H1 (cell line): ENCODE measurements at regions not wholly inside any gene's neighbourhood (a gene's known extent, or its start where the extent isn't known, plus 50 kb on each side); places are given as distances from the start of the nearest gene placed in this dataset.

ENCODE experiments used
- ATF2 ChIP-seq: IDR thresholded peaks from 2 replicates; pipeline ENCODE4 v1.6.1; 2012; ENCODE audit warnings: low read length, inconsistent platforms
- CTCF ChIP-seq, 3 experiments: IDR thresholded peaks; 1 replicate in 2 of 3; 2 replicates in 1 of 3; pipeline versions ENCODE4 v1.5.1 to v1.6.1; 2011; ENCODE audit warnings: low read length in 3 of 3, mild to moderate bottlenecking in 3 of 3, inconsistent platforms in 2 of 3, low read depth in 1 of 3, moderate library complexity in 1 of 3; ENCODE audit not compliant: insufficient read depth in 1 of 3; ENCODE audit errors: control extremely low read depth in 1 of 3
- EP300 ChIP-seq, 2 experiments: IDR thresholded peaks; 1 replicate in 1 of 2; 2 replicates in 1 of 2; pipeline ENCODE4 v1.6.1; 2011 to 2012; ENCODE audit warnings: low read depth in 2 of 2, low read length in 2 of 2, mild to moderate bottlenecking in 2 of 2, borderline replicate concordance in 1 of 2, inconsistent platforms in 1 of 2, moderate library complexity in 1 of 2
- EZH2 ChIP-seq: fragments of 200-600 bp; sonication (generic); IDR thresholded peaks from 2 replicates; pipeline ENCODE4 v1.7.1; 2012; ENCODE audit warnings: low read depth, mild to moderate bottlenecking, moderate library complexity, low read length, inconsistent platforms; ENCODE audit not compliant: severe bottlenecking
- SIN3A ChIP-seq, 2 experiments: IDR thresholded peaks in 1 of 2; conservative IDR thresholded peaks in 1 of 2; 2 replicates each; pipeline ENCODE4 v1.6.1; 2011 to 2012; ENCODE audit warnings: low read length in 2 of 2, improper control_type of control experiment in 1 of 2, low read depth in 1 of 2, mild to moderate bottlenecking in 1 of 2

- TF ChIP-seq ATF2: no peak
- TF ChIP-seq CTCF (IDR thresholded peaks at IDR 0.05; ENCODE audit: control extremely low read depth in 1 of 3, insufficient read depth in 1 of 3, low read depth in 1 of 3, low read length in 3 of 3): no peak
- TF ChIP-seq EZH2: no peak
- TF ChIP-seq EP300 (IDR thresholded peaks at IDR 0.05; ENCODE audit: borderline replicate concordance in 1 of 2, low read depth in 2 of 2, low read length in 2 of 2): no peak
- no peak for TF ChIP-seq SIN3A (conservative IDR thresholded peaks at IDR 0.05 in 1 of 2, IDR thresholded peaks at IDR 0.05 in 1 of 2; ENCODE audit: low read depth in 1 of 2, low read length in 2 of 2)
These were observed 622.1 kb upstream of the ARGLU1 start for GRCh38 chr13:107190065-107190464.
